Esophagus (tissue), 2 donors: ENCODE measurements at regions not wholly inside any gene's neighbourhood (a gene's known extent, or its start where the extent isn't known, plus 50 kb on each side); places are given as distances from the start of the nearest gene placed in this dataset.
"Not testable (repeated sequence)": the region's sequence is repeated elsewhere in the genome, so short reads cannot be mapped to it uniquely, and the experiment has no call there.

Experiments
- H3K27ac ChIP-seq, 2 donors: one replicate each; pipeline ENCODE4 v1.5.1; 2013; ENCODE audit warnings: low read depth in 2 of 2, mild to moderate bottlenecking in 2 of 2, inconsistent platforms in 1 of 2, low read length in 1 of 2, moderate library complexity in 1 of 2
- H3K27me3 ChIP-seq, 2 donors: one replicate each; pipeline ENCODE4 v1.6.1; 2013; ENCODE audit warnings: low read length in 2 of 2, control low read depth in 1 of 2, mild to moderate bottlenecking in 1 of 2; ENCODE audit not compliant: insufficient read depth in 2 of 2, control insufficient read depth in 1 of 2
- H3K36me3 ChIP-seq, 2 donors: one replicate each; pipeline ENCODE4 v1.6.1; 2013; ENCODE audit warnings: low read length in 1 of 2; ENCODE audit not compliant: control insufficient read depth in 2 of 2, insufficient read depth in 2 of 2
- H3K4me1 ChIP-seq, 2 donors: one replicate each; pipeline ENCODE4 v1.6.1; 2013; ENCODE audit warnings: low read length in 1 of 2; ENCODE audit not compliant: control insufficient read depth in 2 of 2, insufficient read depth in 2 of 2
- H3K4me3 ChIP-seq, 2 donors: one replicate each; pipeline ENCODE4 v1.5.1; 2013; ENCODE audit warnings: low read length in 2 of 2, mild to moderate bottlenecking in 2 of 2, low read depth in 1 of 2, moderate library complexity in 1 of 2
- H3K9me3 ChIP-seq, 2 donors: one replicate each; pipeline ENCODE4 v1.6.1; 2013; ENCODE audit warnings: mild to moderate bottlenecking in 2 of 2, low read depth in 1 of 2, low read length in 1 of 2, moderate library complexity in 1 of 2; ENCODE audit not compliant: control insufficient read depth in 2 of 2, insufficient read depth in 1 of 2
- WGBS, 2 donors: extraction: QIAGEN DNeasy Blood & Tissue Kit; methylation state at CpG; one replicate each; pipeline ENCODE4 v1.1.7; 2013; 5-methylcytosine and 5-hydroxymethylcytosine counted together
- donor health status: healthy with polysubstance abuse.
- donor health status: Bipolar disorder and iron deficiency.

- H3K4me1 ChIP-seq, result no peaks in the 10 kb centered on the region
- no peak overlapping the region for H3K4me3 ChIP-seq
- no peak overlapping the region for H3K27ac ChIP-seq
- H3K27me3 ChIP-seq, result no peaks in the 10 kb centered on the region
- 86 to 92% methylated on average over 2 of the region's 2 CpGs for WGBS, 2 donors
- H3K9me3 ChIP-seq, result no peaks in the 10 kb centered on the region
- H3K36me3 ChIP-seq, result no peaks in the 10 kb centered on the region
Measured at GRCh38 chr1:38657873-38658272, 201.7 kb downstream of the RRAGC start.

GRCh38 chr1:38657207-38657840 is 202.2 kb downstream of the RRAGC start:
- no peaks in the 10 kb centered on the region for H3K36me3 ChIP-seq
- H3K4me3 ChIP-seq, result no peak overlapping the region
- no peaks in the 10 kb centered on the region for H3K27me3 ChIP-seq
- no peaks in the 10 kb centered on the region for H3K9me3 ChIP-seq
- no peak overlapping the region for H3K27ac ChIP-seq
- WGBS, 2 donors, result 76 to 77% methylated on average over 3 of the region's 3 CpGs
- no peaks in the 10 kb centered on the region for H3K4me1 ChIP-seq

- no peaks in the 10 kb centered on the region for H3K9me3 ChIP-seq
- WGBS, 2 donors, result 62% methylated on average over 4 of the region's 4 CpGs
- H3K4me3 ChIP-seq, result no peak overlapping the region
- no peaks in the 10 kb centered on the region for H3K36me3 ChIP-seq
- no peaks in the 10 kb centered on the region for H3K4me1 ChIP-seq
- no peaks in the 10 kb centered on the region for H3K27me3 ChIP-seq
- H3K27ac ChIP-seq, result no peak overlapping the region
Measured at GRCh38 chr1:38656726-38657125, 202.8 kb downstream of the RRAGC start.

- H3K27ac ChIP-seq, result no peak overlapping the region
- H3K27me3 ChIP-seq, result no peaks in the 10 kb centered on the region
- H3K4me3 ChIP-seq, result no peak overlapping the region
- H3K36me3 ChIP-seq, result no peaks in the 10 kb centered on the region
- no peaks in the 10 kb centered on the region for H3K9me3 ChIP-seq
- H3K4me1 ChIP-seq, result no peaks in the 10 kb centered on the region
- WGBS, 2 donors, result 93% methylated on average over 1 of the region's 1 CpG
Measured at GRCh38 chr1:38652217-38652616, 207.4 kb downstream of the RRAGC start.

GRCh38 chr1:38651669-38652068 is 207.9 kb downstream of the RRAGC start:
- WGBS, 2 donors, result 58 to 73% methylated on average over 8 of the region's 8 CpGs
- no peaks in the 10 kb centered on the region for H3K36me3 ChIP-seq
- H3K4me3 ChIP-seq, result no peak overlapping the region
- H3K27me3 ChIP-seq, result no peaks in the 10 kb centered on the region
- no peaks in the 10 kb centered on the region for H3K4me1 ChIP-seq
- H3K27ac ChIP-seq, result no peak overlapping the region
- H3K9me3 ChIP-seq, result no peaks in the 10 kb centered on the region

- Histone ChIP-seq H3K27me3 (no peaks in the 10 kb centered on the region), H3K4me1 (no peaks in the 10 kb centered on the region), H3K27ac (no peak overlapping the region), H3K9me3 (no peaks in the 10 kb centered on the region), H3K36me3 (no peaks in the 10 kb centered on the region), H3K4me3 (no peak overlapping the region)
- 83 to 87% methylated on average over 6 of the region's 6 CpGs for WGBS, 2 donors
Measured at GRCh38 chr1:38648417-38648816, 211.2 kb downstream of the RRAGC start.

GRCh38 chr1:38647341-38647740 is 212.2 kb downstream of the RRAGC start:
- H3K9me3 ChIP-seq, H3K4me1 ChIP-seq, H3K27me3 ChIP-seq, H3K4me3 ChIP-seq, H3K36me3 ChIP-seq, H3K27ac ChIP-seq: not testable (repeated sequence)
- WGBS, 2 donors, result 98% methylated on average over 22 to 34 of the region's 34 CpGs

GRCh38 chr1:38644092-38644491 is 215.5 kb downstream of the RRAGC start:
- H3K9me3 ChIP-seq, result peaks cover 0 to 5% of the 10 kb centered on the region in 2 donors
- 95% methylated on average over 8 of the region's 8 CpGs for WGBS, 2 donors
- no peak overlapping the region for H3K4me3 ChIP-seq
- no peaks in the 10 kb centered on the region for H3K36me3 ChIP-seq
- no peaks in the 10 kb centered on the region for H3K27me3 ChIP-seq
- no peak overlapping the region for H3K27ac ChIP-seq
- H3K4me1 ChIP-seq, result no peaks in the 10 kb centered on the region

GRCh38 chr1:38641661-38642060 is 217.9 kb downstream of the RRAGC start:
- Histone ChIP-seq H3K4me1 (no peaks in the 10 kb centered on the region), H3K9me3 (peaks cover 0 to 5% of the 10 kb centered on the region in 2 donors), H3K4me3 (no peak overlapping the region), H3K36me3 (no peaks in the 10 kb centered on the region), H3K27ac (no peak overlapping the region), H3K27me3 (no peaks in the 10 kb centered on the region)
- 89 to 91% methylated on average over 7 of the region's 7 CpGs for WGBS, 2 donors

- no peaks in the 10 kb centered on the region for H3K27me3 ChIP-seq
- 44 to 63% methylated on average over 4 of the region's 4 CpGs for WGBS, 2 donors
- no peaks in the 10 kb centered on the region for H3K36me3 ChIP-seq
- no peaks in the 10 kb centered on the region for H3K4me1 ChIP-seq
- H3K27ac ChIP-seq, result no peak overlapping the region
- H3K9me3 ChIP-seq, result peaks cover 0 to 5% of the 10 kb centered on the region in 2 donors
- no peak overlapping the region for H3K4me3 ChIP-seq
Measured at GRCh38 chr1:38640371-38640770, 219.2 kb downstream of the RRAGC start.
